B cell (primary cell): ENCODE measurements at regions not wholly inside any gene's neighbourhood (a gene's known extent, or its start where the extent isn't known, plus 50 kb on each side); places are given as distances from the start of the nearest gene placed in this dataset.

Source experiments
- CTCF ChIP-seq: fragments of 200-600 bp; IDR thresholded peaks from one replicate; pipeline ENCODE4 v1.8.0; 2022; ENCODE audit warnings: antibody characterized with exemption, mild to moderate bottlenecking
- EZH2 ChIP-seq: IDR thresholded peaks from 2 replicates; pipeline ENCODE4 v1.6.1; 2012; ENCODE audit warnings: borderline replicate concordance, low read depth, mild to moderate bottlenecking, moderate library complexity, low read length; ENCODE audit not compliant: insufficient read depth, poor library complexity, severe bottlenecking

DNA sequence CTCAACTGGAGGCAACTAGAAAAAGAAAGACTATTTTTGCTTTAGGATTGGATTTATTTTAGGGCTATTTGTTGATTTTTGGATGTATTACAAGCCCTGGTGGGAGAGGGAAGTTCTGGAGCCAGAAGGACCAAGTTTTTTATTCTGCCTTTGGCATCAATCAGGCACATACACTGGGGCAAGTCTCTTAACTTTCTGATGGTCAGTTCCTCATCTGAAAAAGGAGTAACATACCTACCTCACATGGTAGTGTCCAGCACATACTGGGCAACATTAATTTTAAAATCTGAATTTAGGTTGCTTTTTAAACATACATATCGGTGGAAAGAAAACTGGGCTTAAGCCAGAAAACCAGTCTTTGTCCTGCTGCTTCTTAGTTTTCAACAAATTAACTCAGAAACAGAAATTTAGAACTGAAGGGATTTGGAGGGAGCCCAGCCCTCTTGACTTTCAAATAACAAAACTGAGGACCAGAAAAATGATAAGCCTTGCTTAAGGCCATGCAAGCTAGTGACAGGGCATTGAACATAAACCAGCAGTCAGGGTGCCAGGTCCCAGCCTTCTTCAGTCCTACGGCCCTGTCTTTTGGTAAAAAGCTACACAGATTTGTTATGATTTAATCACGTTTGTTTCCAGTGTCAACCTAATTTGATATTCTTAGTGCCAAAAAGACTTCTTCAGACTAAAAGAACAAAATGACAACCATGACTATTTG, 90.2 kb upstream of the SLC38A2 start:
- TF ChIP-seq CTCF, result no peak
- no peak for TF ChIP-seq EZH2
